Mesenchymal stem cell (in vitro differentiated cells and primary cell): ENCODE measurements at regions not wholly inside any gene's neighbourhood (a gene's known extent, or its start where the extent isn't known, plus 50 kb on each side); places are given as distances from the start of the nearest gene placed in this dataset.
A peak's percentile ranks its signal among the peaks of the same experiment; 100 is the strongest.
"Not testable (repeated sequence)": the region's sequence is repeated elsewhere in the genome, so short reads cannot be mapped to it uniquely, and the experiment has no call there.

ENCODE experiments used
- DNase-seq: peaks from one replicate; pipeline ENCODE4 v3.0.0-alpha.2; 2013
- H2AFZ ChIP-seq: one replicate; pipeline ENCODE4 v1.6.1; 2013; ENCODE audit warnings: low read depth, mild to moderate bottlenecking, control low read depth, inconsistent platforms, low read length, moderate library complexity
- H2AK5ac ChIP-seq: 2 replicates; pipeline ENCODE4 v1.6.1; 2013; ENCODE audit warnings: low read length, moderate library complexity, mild to moderate bottlenecking, inconsistent platforms; ENCODE audit not compliant: severe bottlenecking
- H2BK120ac ChIP-seq: one replicate; pipeline ENCODE4 v1.6.1; 2013; ENCODE audit warnings: low read depth, mild to moderate bottlenecking, inconsistent platforms, low read length, moderate library complexity
- H2BK12ac ChIP-seq, 2 experiments: one replicate each; pipeline ENCODE4 v1.6.1; 2013; ENCODE audit warnings: inconsistent platforms in 2 of 2, low read length in 2 of 2, mild to moderate bottlenecking in 2 of 2, moderate library complexity in 2 of 2, control low read depth in 1 of 2
- H2BK15ac ChIP-seq: one replicate; pipeline ENCODE4 v1.6.1; 2013; ENCODE audit warnings: mild to moderate bottlenecking, low read depth, inconsistent platforms; ENCODE audit not compliant: poor library complexity, severe bottlenecking
- H2BK5ac ChIP-seq: 2 replicates; pipeline ENCODE4 v1.6.1; 2013; ENCODE audit warnings: low read depth, mild to moderate bottlenecking, low read length, control low read depth, inconsistent platforms; ENCODE audit not compliant: poor library complexity, severe bottlenecking
- H3K14ac ChIP-seq, 2 experiments: one replicate each; pipeline ENCODE4 v1.6.1; 2013; ENCODE audit warnings: inconsistent platforms in 2 of 2, low read length in 2 of 2, control low read depth in 1 of 2, mild to moderate bottlenecking in 1 of 2, moderate library complexity in 1 of 2
- H3K18ac ChIP-seq, 2 experiments: one replicate each; pipeline ENCODE4 v1.6.1; 2013; ENCODE audit warnings: inconsistent platforms in 2 of 2, low read length in 2 of 2, control low read depth in 1 of 2, low read depth in 1 of 2, mild to moderate bottlenecking in 1 of 2
- H3K23ac ChIP-seq, 2 experiments: one replicate each; pipeline ENCODE4 v1.6.1; 2013; ENCODE audit warnings: inconsistent platforms in 2 of 2, low read length in 2 of 2, mild to moderate bottlenecking in 2 of 2, moderate library complexity in 2 of 2, control low read depth in 1 of 2
- H3K27ac ChIP-seq: 2 replicates; pipeline ENCODE4 v1.5.1; 2013; ENCODE audit warnings: mild to moderate bottlenecking, moderate library complexity, low read length, control low read depth, inconsistent platforms; ENCODE audit not compliant: poor library complexity, severe bottlenecking
- H3K27me3 ChIP-seq, 2 experiments: 2 replicates each; pipeline versions ENCODE4 v1.6.1 to v1.7.0; 2013; ENCODE audit warnings: low read length in 2 of 2, mild to moderate bottlenecking in 2 of 2, moderate library complexity in 2 of 2, control low read depth in 1 of 2, inconsistent platforms in 1 of 2; ENCODE audit not compliant: control insufficient read depth in 1 of 2, insufficient read depth in 1 of 2
- H3K36me3 ChIP-seq, 2 experiments: 2 replicates each; pipeline versions ENCODE4 v1.6.1 to v1.7.0; 2013; ENCODE audit warnings: low read length in 2 of 2, control low read depth in 1 of 2, inconsistent platforms in 1 of 2, low read depth in 1 of 2, mild to moderate bottlenecking in 1 of 2; ENCODE audit not compliant: insufficient read depth in 2 of 2, control insufficient read depth in 1 of 2
- H3K4ac ChIP-seq, 2 experiments: one replicate each; pipeline ENCODE4 v1.6.1; 2013; ENCODE audit warnings: inconsistent platforms in 2 of 2, low read length in 2 of 2, mild to moderate bottlenecking in 2 of 2, moderate library complexity in 2 of 2, control low read depth in 1 of 2, low read depth in 1 of 2
- H3K4me1 ChIP-seq: 2 replicates; pipeline ENCODE4 v1.6.1; 2013; ENCODE audit warnings: low read depth, low read length, control low read depth; ENCODE audit not compliant: control insufficient read depth, insufficient read depth
- H3K4me2 ChIP-seq: 2 replicates; pipeline ENCODE4 v1.6.1; 2013; ENCODE audit warnings: low read length, mild to moderate bottlenecking, inconsistent platforms; ENCODE audit not compliant: poor library complexity, severe bottlenecking
- H3K4me3 ChIP-seq, 2 experiments: 2 replicates each; pipeline versions ENCODE4 v1.5.1 to v1.7.0; 2013; ENCODE audit warnings: low read length in 2 of 2, mild to moderate bottlenecking in 2 of 2, control low read depth in 1 of 2, low read depth in 1 of 2; ENCODE audit not compliant: insufficient read depth in 1 of 2
- H3K79me1 ChIP-seq: replicated peaks from 2 replicates; pipeline ENCODE4 v1.6.1; 2013; ENCODE audit warnings: mild to moderate bottlenecking, control low read depth, low read length, inconsistent platforms; ENCODE audit not compliant: poor library complexity, severe bottlenecking
- H3K9ac ChIP-seq: 2 replicates; pipeline ENCODE4 v1.7.0; 2013; ENCODE audit warnings: mild to moderate bottlenecking, low read length, moderate library complexity
- H3K9me3 ChIP-seq: 2 replicates; pipeline ENCODE4 v1.7.0; 2013; ENCODE audit warnings: mild to moderate bottlenecking, low read length; ENCODE audit not compliant: control insufficient read depth
- H4K8ac ChIP-seq: one replicate; pipeline ENCODE4 v1.6.1; 2013; ENCODE audit warnings: inconsistent platforms, mild to moderate bottlenecking, low read length, moderate library complexity
- H4K91ac ChIP-seq: one replicate; pipeline ENCODE4 v1.6.1; 2013; ENCODE audit warnings: mild to moderate bottlenecking, low read length, inconsistent platforms
- WGBS: methylation state at CpG from one replicate; pipeline ENCODE4 v1.1.7; 2013; ENCODE audit warnings: mixed read lengths; 5-methylcytosine and 5-hydroxymethylcytosine counted together

DNA sequence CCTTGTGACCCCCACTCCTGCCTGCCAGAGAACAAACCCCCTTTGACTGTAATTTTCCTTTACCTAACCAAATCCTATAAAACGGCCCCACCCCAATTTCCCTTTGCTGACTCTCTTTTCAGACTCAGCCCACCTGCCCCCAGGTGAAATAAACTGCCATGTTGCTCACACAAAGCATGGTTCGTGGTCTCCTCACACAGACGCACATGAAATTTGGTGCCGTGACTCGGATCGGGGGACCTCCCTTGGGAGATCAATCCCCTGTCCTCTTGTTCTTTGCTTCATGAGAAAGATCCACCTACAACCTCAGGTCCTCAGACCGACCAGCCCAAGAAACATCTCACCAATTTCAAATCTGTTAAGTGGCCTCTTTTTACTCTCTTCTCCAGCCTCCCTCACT lies 179.0 kb downstream of the RASEF start:
- H3K14ac ChIP-seq, H3K27me3 ChIP-seq, H3K4ac ChIP-seq, H3K4me1 ChIP-seq, H3K79me1 ChIP-seq, H3K27ac ChIP-seq, H3K18ac ChIP-seq, H2BK12ac ChIP-seq, DNase-seq, H3K23ac ChIP-seq, H3K4me2 ChIP-seq, H2AK5ac ChIP-seq, H4K91ac ChIP-seq, H3K9me3 ChIP-seq, H2BK5ac ChIP-seq, H3K9ac ChIP-seq, H3K36me3 ChIP-seq, H2AFZ ChIP-seq, H3K4me3 ChIP-seq, H2BK120ac ChIP-seq, H4K8ac ChIP-seq, H2BK15ac ChIP-seq: not testable (repeated sequence)
- WGBS, result 79% methylated on average over 7 of the region's 7 CpGs

DNA sequence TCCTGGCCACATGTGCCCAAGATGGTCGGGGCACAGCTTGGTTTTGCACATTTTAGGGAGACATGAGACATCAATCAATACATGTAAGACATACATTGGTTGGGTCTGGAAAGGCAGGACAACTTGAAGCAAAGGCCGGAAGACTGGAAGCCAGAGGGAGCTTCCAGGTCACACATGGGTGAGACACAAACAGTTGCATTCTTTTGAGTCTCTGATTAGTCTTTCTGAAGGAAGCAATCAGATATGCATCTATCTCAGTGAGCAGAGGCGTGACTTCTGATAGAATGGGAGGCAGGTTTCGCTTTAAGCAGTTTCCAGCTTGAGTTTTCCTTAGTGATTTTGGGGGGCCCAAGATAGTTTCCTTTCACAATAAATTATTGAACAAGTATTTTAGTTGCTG lies 172.5 kb downstream of the RASEF start:
- Histone ChIP-seq H2BK120ac (no peak overlapping the region), H4K91ac (no peak overlapping the region), H2BK12ac (no peak overlapping the region), H3K36me3 (no peaks in the 10 kb centered on the region), H3K4me3 (no peak overlapping the region), H3K23ac (no peak overlapping the region), H3K9ac (no peak overlapping the region), H2AFZ (no peak overlapping the region), H3K4me2 (no peak overlapping the region), H3K27me3 (no peaks in the 10 kb centered on the region), H3K79me1 (no peaks in the 10 kb centered on the region), H2AK5ac (no peak overlapping the region), H3K14ac (no peak overlapping the region), H2BK15ac (no peak overlapping the region), H3K4me1 (no peaks in the 10 kb centered on the region), H4K8ac (peak overlapping the region; percentile 7), H3K4ac (no peak overlapping the region), H3K9me3 (no peaks in the 10 kb centered on the region), H3K27ac (no peak overlapping the region), H3K18ac (no peak overlapping the region), H2BK5ac (no peak overlapping the region)
- WGBS, result 70% methylated on average over 4 of the region's 4 CpGs
- no peak for DNase-seq

DNA sequence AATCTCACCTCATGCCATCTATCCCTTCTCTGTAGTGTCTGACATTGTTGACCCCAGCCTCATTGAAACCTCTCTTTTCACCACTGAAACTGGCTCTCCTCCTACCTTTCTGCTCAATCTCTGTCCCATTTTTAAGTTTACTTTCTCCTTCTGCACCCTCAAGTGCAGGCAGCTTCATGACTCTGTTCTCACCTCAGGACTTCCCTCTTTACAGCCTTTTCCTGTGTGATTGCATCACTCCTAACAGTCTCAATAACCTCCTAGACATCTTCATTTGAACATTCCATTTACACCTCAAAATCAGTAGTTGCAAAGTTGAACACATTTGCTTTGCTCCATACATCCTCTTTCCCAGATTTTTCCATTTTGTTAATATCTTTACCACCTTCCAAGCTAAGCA lies 172.1 kb downstream of the RASEF start:
- H2AK5ac ChIP-seq, result no peak overlapping the region
- H3K23ac ChIP-seq, result no peak overlapping the region
- no peak overlapping the region for H3K4me3 ChIP-seq
- H3K18ac ChIP-seq, result no peak overlapping the region
- no peaks in the 10 kb centered on the region for H3K79me1 ChIP-seq
- no peak overlapping the region for H2BK12ac ChIP-seq
- H3K4ac ChIP-seq, result no peak overlapping the region
- no peak overlapping the region for H3K9ac ChIP-seq
- no peaks in the 10 kb centered on the region for H3K36me3 ChIP-seq
- H3K9me3 ChIP-seq, result no peaks in the 10 kb centered on the region
- no peak overlapping the region for H2BK120ac ChIP-seq
- no peak overlapping the region for H3K14ac ChIP-seq
- no peak overlapping the region for H4K91ac ChIP-seq
- H2BK5ac ChIP-seq, result no peak overlapping the region
- no peaks in the 10 kb centered on the region for H3K4me1 ChIP-seq
- H2AFZ ChIP-seq, result no peak overlapping the region
- no peaks in the 10 kb centered on the region for H3K27me3 ChIP-seq
- no peak overlapping the region for H3K4me2 ChIP-seq
- no peak for DNase-seq
- H4K8ac ChIP-seq, result no peak overlapping the region
- H3K27ac ChIP-seq, result no peak overlapping the region
- no peak overlapping the region for H2BK15ac ChIP-seq

DNA sequence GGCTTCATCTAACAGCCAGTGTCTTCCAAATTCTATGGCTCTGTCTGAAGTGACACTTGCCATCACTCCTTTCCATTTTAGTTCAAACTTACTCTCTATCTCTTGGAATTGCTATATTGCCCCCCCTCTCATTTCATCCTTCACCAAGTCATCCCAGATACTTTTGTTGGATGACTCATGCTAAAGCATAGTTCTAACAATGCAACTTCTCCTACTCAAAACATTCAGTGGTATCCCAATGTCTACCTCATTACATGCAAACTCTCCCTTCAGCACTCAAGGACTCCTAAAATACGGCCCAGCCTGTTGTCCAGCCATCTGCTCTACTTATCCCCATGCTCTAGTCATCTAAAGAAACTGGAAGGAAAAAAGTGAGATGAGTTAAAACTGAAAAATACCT lies 171.6 kb downstream of the RASEF start:
- no peak overlapping the region for H3K14ac ChIP-seq
- H2BK120ac ChIP-seq, result no peak overlapping the region
- no peaks in the 10 kb centered on the region for H3K4me1 ChIP-seq
- no peak overlapping the region for H3K9ac ChIP-seq
- no peaks in the 10 kb centered on the region for H3K27me3 ChIP-seq
- no peak overlapping the region for H3K18ac ChIP-seq
- H3K4ac ChIP-seq, result no peak overlapping the region
- no peak overlapping the region for H4K8ac ChIP-seq
- no peak overlapping the region for H3K27ac ChIP-seq
- no peaks in the 10 kb centered on the region for H3K9me3 ChIP-seq
- no peak for DNase-seq
- no peak overlapping the region for H2AK5ac ChIP-seq
- H4K91ac ChIP-seq, result no peak overlapping the region
- no peak overlapping the region for H2BK12ac ChIP-seq
- H2BK5ac ChIP-seq, result no peak overlapping the region
- no peak overlapping the region for H3K4me2 ChIP-seq
- no peaks in the 10 kb centered on the region for H3K36me3 ChIP-seq
- no CpG with 5 or more reads among the region's 1 CpG for WGBS
- H2AFZ ChIP-seq, result no peak overlapping the region
- no peak overlapping the region for H3K23ac ChIP-seq
- H3K4me3 ChIP-seq, result no peak overlapping the region
- no peaks in the 10 kb centered on the region for H3K79me1 ChIP-seq
- no peak overlapping the region for H2BK15ac ChIP-seq
